ENCODE measurements at regions not wholly inside any gene's neighbourhood (a gene's known extent, or its start where the extent isn't known, plus 50 kb on each side); places are given as distances from the start of the nearest gene placed in this dataset.

GRCh38 chr10:108785011-108785410 is 1138.3 kb downstream of the XPNPEP1 start:
- no peak for DNase-seq (ENCODE audit: low read depth in 2 of 2)

GRCh38 chr10:108784534-108784933 is 1138.8 kb downstream of the XPNPEP1 start:
- DNase-seq (ENCODE audit: low read depth in 2 of 2), result no peak

GRCh38 chr10:108783897-108784296 is 1139.4 kb downstream of the XPNPEP1 start:
- peak in 1 of 2 donors; percentile 10 for DNase-seq (ENCODE audit: low read depth in 2 of 2)

- no peak for DNase-seq (ENCODE audit: low read depth in 2 of 2)
Measured at GRCh38 chr10:108782411-108782810, 1140.9 kb downstream of the XPNPEP1 start.

GRCh38 chr10:108779501-108779900 is 1143.8 kb downstream of the XPNPEP1 start:
- no peak for DNase-seq (ENCODE audit: low read depth in 2 of 2)

GRCh38 chr10:108775911-108776475 is 1147.3 kb downstream of the XPNPEP1 start:
- DNase-seq (ENCODE audit: low read depth in 2 of 2), result no peak

GRCh38 chr10:108771106-108771505 is 1152.2 kb downstream of the XPNPEP1 start:
- no peak for DNase-seq (ENCODE audit: low read depth in 2 of 2)

GRCh38 chr10:108765794-108766193 is 1157.5 kb downstream of the XPNPEP1 start:
- DNase-seq (ENCODE audit: low read depth in 2 of 2), result no peak

- DNase-seq (ENCODE audit: low read depth in 2 of 2), result no peak
Measured at GRCh38 chr10:108757946-108758345, 1165.4 kb downstream of the XPNPEP1 start.

GRCh38 chr10:108755646-108756045 is 1167.7 kb downstream of the XPNPEP1 start:
- no peak for DNase-seq (ENCODE audit: low read depth in 2 of 2)

GRCh38 chr10:108753326-108753725 is 1170.0 kb downstream of the XPNPEP1 start:
- no peak for DNase-seq (ENCODE audit: low read depth in 2 of 2)

- no peak for DNase-seq (ENCODE audit: low read depth in 2 of 2)
Measured at GRCh38 chr10:108749042-108749441, 1174.3 kb downstream of the XPNPEP1 start.

- DNase-seq (ENCODE audit: low read depth in 2 of 2), result no peak
Measured at GRCh38 chr10:108736111-108736510, 1187.2 kb downstream of the XPNPEP1 start.

GRCh38 chr10:108735380-108735779 is 1187.9 kb downstream of the XPNPEP1 start:
- DNase-seq (ENCODE audit: low read depth in 2 of 2), result no peak

- no peak for DNase-seq (ENCODE audit: low read depth in 2 of 2)
Measured at GRCh38 chr10:108721874-108722273, 1201.4 kb downstream of the XPNPEP1 start.

GRCh38 chr10:108716352-108716751 is 1207.0 kb downstream of the XPNPEP1 start:
- no peak for DNase-seq (ENCODE audit: low read depth in 2 of 2)

- no peak for DNase-seq (ENCODE audit: low read depth in 2 of 2)
Measured at GRCh38 chr10:108709927-108710722, 1213.2 kb downstream of the XPNPEP1 start.

GRCh38 chr10:108708363-108708762 is 1214.9 kb downstream of the XPNPEP1 start:
- DNase-seq (ENCODE audit: low read depth in 2 of 2), result no peak

GRCh38 chr10:108696792-108697477 is 1226.4 kb downstream of the XPNPEP1 start:
- no peak for DNase-seq (ENCODE audit: low read depth in 2 of 2)

- no peak for DNase-seq (ENCODE audit: low read depth in 2 of 2)
Measured at GRCh38 chr10:108691126-108691525, 1232.2 kb downstream of the XPNPEP1 start.

- no peak for DNase-seq (ENCODE audit: low read depth in 2 of 2)
Measured at GRCh38 chr10:108690530-108690929, 1232.8 kb downstream of the XPNPEP1 start.

- no peak for DNase-seq (ENCODE audit: low read depth in 2 of 2)
Measured at GRCh38 chr10:108689891-108690290, 1233.4 kb downstream of the XPNPEP1 start.

GRCh38 chr10:108688314-108688713 is 1235.0 kb downstream of the XPNPEP1 start:
- no peak for DNase-seq (ENCODE audit: low read depth in 2 of 2)
